GM21360 (cell line): ENCODE measurements at regions not wholly inside any gene's neighbourhood (a gene's known extent, or its start where the extent isn't known, plus 50 kb on each side); places are given as distances from the start of the nearest gene placed in this dataset.

ENCODE experiments used
- ATAC-seq: cut with Tn5 transposase; IDR thresholded peaks from one replicate; pipeline ENCODE4 v1.9.1; 2021; ENCODE audit warnings: mild to moderate bottlenecking, moderate library complexity; ENCODE audit not compliant: unreplicated experiment

GRCh38 chr13:47459512-47459911 is 541.6 kb downstream of the SUCLA2 start:
- ATAC-seq: no peak

DNA sequence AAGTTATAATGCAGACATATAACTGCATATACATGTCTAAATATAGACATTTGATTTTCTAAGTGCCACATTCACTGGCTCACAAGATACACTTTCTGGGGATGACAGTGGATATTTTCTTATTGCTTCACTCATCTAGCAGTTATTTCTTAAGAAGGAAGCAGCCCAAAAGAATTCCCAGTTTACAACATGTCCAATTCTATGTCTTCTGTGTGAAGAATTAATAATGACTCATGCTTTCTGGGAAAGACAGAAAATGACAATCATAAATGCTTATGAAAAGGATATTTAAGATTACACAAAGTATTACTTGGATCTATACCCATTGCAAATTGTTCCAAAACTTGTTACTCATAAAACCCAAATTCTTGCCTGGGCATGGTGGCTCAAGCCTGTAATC is 543.4 kb downstream of the SUCLA2 start:
- ATAC-seq: no peak

DNA sequence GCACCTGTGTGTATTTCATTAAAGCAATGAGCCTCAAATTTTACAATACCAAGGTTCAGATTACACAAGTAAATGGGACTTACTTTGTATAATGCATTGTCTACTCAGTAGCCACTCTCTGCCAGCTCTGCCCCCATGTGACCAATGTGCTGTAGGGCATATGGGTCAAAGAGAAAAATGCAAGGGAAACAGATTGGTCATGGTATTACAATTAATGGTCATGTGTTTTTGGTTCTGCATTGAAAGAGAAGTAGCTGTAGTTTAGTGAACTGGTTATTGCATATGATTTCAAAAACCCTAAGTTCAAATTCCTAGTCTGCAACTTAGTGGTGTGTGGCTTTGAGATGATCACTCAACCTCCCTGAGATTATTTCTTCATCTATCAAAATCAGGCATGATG is 545.4 kb downstream of the SUCLA2 start:
- ATAC-seq: no peak

- ATAC-seq: no peak
These were observed 546.1 kb downstream of the SUCLA2 start for GRCh38 chr13:47454986-47455385.

DNA sequence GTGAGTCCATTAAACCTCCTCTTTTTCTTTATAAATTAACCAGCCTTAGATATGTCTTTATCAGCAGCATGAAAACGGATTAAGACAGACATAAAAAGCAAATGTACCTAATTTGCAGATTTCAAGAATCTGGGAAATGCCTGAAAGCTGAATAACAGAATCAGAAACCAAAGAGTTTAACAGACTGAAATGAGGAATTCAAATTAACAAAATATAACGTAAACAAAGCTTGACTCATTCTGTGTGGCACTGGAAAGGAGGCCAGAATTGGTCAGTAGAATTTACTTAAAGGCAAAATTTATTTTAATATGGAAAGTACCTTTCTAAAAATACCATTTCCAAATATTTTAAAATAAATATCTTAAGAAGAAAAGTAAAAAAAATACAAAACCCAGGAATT is 540.6 kb upstream of the HTR2A start:
- ATAC-seq: no peak

GRCh38 chr13:47433461-47434005 is 536.7 kb upstream of the HTR2A start:
- ATAC-seq: no peak

DNA sequence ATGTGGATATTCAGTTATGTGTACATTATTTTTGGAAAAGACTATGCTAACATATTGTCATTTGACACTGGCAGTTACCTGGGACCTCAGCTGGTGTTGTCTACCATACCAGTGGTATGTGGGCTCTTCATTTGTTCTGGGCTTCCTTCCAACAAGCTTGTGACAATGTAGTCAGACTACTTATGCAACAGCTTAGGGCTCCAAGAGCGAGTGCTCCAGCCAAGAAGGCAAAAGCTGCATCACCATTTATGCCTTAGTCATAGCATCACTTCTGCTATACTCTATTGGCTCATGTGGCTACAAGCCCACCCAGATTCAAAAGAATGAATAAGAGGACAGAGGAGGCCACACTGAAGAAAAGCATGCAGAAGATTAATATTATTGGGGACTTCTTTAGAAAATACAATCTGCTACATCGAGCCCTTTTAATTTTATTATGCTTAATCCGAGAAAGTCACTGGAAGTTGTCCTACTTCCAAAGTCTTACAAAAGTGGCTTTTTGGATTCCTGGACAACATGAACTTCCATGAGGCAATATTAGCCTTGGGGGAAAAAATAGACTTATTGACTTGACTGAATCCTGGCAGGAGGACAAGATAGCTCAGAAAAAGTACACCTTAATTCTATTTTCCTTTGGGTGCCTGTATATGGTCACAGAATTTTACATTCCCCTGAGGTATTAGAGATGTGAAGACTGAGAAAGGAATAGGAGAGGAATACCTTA is 529.4 kb upstream of the HTR2A start:
- ATAC-seq: no peak

GRCh38 chr13:47421525-47421924 is 524.7 kb upstream of the HTR2A start:
- no peak for ATAC-seq

DNA sequence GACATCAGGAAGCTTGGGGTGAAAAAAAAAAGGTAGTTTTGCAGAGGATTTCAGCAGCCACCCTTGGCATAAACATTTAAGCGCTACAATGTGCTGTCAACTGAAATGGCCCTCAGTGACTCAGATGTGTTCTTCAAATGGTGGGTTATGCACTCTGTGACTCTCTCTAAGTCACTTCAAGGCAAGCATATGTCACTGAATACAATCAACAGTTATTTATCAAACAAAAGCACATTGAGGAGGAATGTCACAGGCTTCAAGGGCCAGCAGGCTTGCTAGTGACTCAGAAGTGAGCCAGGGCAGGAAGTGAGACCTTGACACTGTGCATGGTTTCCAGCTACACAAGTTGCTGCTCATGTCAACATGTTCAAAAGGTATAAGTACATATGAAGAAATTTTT is 523.7 kb upstream of the HTR2A start:
- ATAC-seq: no peak

DNA sequence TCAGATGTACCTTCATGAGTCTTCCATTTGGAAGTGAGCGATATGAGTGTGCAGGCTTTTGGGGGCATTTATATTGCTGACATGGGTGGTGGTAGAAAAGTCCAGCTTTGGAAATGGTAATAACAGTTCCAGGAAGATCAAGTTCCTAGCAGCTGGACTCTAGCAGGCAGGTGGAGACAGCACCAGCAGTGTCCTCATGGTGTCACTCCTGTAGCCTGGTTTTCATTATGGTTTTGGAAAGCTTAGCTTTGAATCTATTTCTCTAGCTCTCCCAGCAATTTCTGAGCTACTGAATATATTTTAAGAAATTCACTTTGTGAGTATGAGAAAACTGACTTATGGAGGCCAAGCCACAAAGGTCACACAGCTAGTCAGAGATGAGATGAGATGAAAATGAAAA is 523.2 kb upstream of the HTR2A start:
- ATAC-seq: no peak

- ATAC-seq: no peak
These were observed 521.5 kb upstream of the HTR2A start for GRCh38 chr13:47418206-47418920.

DNA sequence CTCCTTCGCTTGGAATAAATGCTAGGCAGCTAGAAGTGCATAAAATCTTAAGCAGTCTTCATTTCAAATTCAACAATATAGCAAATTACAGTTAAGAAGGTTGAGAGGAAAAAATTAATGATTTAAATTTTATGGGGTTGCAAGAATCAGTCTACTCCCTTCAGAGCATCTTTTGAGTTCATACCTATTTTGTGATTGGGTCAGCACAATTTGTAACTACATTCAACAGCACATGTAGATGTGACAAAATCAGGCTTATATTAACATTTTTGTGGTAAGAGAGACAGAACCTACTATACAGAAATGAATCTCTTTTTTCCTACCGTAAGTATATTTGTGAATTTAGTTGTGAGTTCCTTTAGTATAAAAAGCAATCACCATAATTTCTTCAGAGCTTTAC is 520.6 kb upstream of the HTR2A start:
- ATAC-seq: no peak

GRCh38 chr13:47415048-47415447 is 518.2 kb upstream of the HTR2A start:
- no peak for ATAC-seq

- no peak for ATAC-seq
These were observed 516.7 kb upstream of the HTR2A start for GRCh38 chr13:47413526-47413925.

DNA sequence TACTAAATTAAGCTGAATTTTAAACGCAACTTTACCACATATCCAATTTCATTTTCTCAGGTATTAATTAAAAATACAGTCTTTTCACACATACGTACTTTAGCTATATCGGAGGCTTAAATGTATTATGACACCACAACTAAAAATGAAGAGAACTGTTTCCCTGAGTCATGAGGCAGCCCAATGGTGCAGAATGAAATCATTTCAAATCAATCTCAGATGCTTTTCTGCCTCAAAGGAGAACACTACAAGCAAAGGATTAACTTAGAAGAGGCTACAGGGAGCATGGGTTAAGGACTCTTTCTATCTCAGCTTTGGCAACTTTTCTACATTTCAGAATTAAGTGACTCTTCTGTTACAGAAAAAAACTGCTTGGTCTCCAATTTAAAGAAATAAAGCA is 516.3 kb upstream of the HTR2A start:
- no peak for ATAC-seq

GRCh38 chr13:47409778-47410177 is 512.9 kb upstream of the HTR2A start:
- no peak for ATAC-seq

GRCh38 chr13:47408546-47409319 is 511.9 kb upstream of the HTR2A start:
- no peak for ATAC-seq

GRCh38 chr13:47407808-47408207 is 511.0 kb upstream of the HTR2A start:
- ATAC-seq: no peak

- no peak for ATAC-seq
These were observed 502.7 kb upstream of the HTR2A start for GRCh38 chr13:47399599-47399998.

GRCh38 chr13:47397739-47398138 is 500.9 kb upstream of the HTR2A start:
- ATAC-seq: no peak

GRCh38 chr13:47396915-47397314 is 500.1 kb upstream of the HTR2A start:
- no peak for ATAC-seq

DNA sequence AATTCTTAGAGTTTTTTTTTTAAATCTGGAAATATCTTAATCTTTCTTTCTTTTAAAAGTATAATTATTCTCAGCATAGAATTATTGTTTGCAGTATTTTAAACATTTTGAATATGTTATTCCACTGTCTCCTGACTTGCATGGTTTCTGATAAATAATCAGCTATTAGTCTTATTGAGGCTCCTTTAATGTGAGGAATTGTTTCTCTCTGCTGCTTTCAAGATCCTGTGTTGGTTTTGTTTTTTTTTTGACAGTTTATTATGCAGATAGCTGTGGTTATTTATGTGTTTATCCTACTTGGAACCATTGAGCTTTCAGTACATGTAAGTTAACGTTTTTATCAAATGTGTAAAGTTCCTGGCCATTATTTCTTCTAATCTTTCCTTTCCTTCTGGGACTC is 477.9 kb upstream of the HTR2A start:
- no peak for ATAC-seq
